ENCODE measurements at regions not wholly inside any gene's neighbourhood (a gene's known extent, or its start where the extent isn't known, plus 50 kb on each side); places are given as distances from the start of the nearest gene placed in this dataset.

DNA sequence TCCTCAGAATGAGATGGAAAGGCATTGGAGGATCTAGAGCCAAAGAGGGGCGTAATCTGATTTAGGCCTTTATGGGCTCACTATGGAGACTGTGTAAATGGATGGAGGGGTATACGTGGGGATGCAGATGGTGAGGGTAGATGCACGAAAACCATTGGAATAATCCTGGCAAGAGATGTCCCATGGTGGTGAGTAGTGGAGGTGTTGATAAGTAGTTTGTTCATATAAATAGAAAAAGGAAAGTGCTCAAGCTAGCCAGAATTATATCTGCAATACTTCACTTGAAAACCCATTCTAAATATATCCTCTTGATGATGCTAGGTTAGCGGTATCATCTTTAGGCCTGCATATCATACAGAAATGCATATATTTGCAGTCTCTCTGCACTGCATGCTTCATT lies 459.7 kb downstream of the CDH2 start (continued):
- TF ChIP-seq, protein P1, sequence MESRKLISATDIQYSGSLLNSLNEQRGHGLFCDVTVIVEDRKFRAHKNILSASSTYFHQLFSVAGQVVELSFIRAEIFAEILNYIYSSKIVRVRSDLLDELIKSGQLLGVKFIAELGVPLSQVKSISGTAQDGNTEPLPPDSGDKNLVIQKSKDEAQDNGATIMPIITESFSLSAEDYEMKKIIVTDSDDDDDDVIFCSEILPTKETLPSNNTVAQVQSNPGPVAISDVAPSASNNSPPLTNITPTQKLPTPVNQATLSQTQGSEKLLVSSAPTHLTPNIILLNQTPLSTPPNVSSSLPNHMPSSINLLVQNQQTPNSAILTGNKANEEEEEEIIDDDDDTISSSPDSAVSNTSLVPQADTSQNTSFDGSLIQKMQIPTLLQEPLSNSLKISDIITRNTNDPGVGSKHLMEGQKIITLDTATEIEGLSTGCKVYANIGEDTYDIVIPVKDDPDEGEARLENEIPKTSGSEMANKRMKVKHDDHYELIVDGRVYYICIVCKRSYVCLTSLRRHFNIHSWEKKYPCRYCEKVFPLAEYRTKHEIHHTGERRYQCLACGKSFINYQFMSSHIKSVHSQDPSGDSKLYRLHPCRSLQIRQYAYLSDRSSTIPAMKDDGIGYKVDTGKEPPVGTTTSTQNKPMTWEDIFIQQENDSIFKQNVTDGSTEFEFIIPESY (IDR thresholded peaks at IDR 0.05; ENCODE audit: extremely low read depth, insufficient replicate concordance, low read length) = no peak
- TF ChIP-seq FOSL1 (IDR thresholded peaks at IDR 0.05; ENCODE audit: low read depth) (no peak), ZFX (IDR thresholded peaks at IDR 0.05) (no peak), ELF1 (IDR thresholded peaks at IDR 0.05; ENCODE audit: borderline replicate concordance, low read depth) (no peak), SP1 (IDR thresholded peaks at IDR 0.05; ENCODE audit: low read depth) (no peak), EZH2phosphoT487 (IDR thresholded peaks at IDR 0.05; ENCODE audit: borderline replicate concordance) (no peak)
- TF ChIP-seq, protein P2, sequence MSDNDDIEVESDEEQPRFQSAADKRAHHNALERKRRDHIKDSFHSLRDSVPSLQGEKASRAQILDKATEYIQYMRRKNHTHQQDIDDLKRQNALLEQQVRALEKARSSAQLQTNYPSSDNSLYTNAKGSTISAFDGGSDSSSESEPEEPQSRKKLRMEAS (IDR thresholded peaks at IDR 0.05) = no peak

DNA sequence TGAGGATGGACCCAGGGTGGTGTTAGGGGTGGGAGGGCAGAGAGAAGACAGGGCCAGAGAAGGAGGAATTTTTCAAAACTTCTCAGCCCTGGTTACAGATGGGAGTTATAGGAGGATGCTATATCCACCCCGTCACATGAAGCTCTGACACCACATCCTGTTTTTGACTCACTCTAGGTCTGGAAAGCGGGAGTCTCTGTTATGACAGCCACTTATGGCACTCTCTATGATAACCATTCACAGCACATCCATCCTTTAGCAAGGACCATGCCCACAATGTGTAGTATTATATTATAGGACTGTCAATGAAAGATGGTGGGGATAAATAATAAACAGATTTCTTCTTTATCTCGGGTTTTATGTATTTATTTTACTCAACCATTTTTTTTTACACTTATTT lies 461.2 kb downstream of the CDH2 start:
- no peak for ATAC-seq

More for the DNA sequence above, 461.2 kb downstream of the CDH2 start:
- H3K27me3 ChIP-seq (ENCODE audit: insufficient read depth, low read length) = no peaks in the 10 kb centered on the region
- TF ChIP-seq, protein P3, sequence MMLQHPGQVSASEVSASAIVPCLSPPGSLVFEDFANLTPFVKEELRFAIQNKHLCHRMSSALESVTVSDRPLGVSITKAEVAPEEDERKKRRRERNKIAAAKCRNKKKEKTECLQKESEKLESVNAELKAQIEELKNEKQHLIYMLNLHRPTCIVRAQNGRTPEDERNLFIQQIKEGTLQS (IDR thresholded peaks at IDR 0.05) = no peak
- TF ChIP-seq CBX3 (IDR thresholded peaks at IDR 0.05; ENCODE audit: low read depth) = no peak
- no peak for TF ChIP-seq POLR2AphosphoS5 (IDR thresholded peaks at IDR 0.05; ENCODE audit: low read depth, low read length)
- TF ChIP-seq EZH2phosphoT487 (IDR thresholded peaks at IDR 0.05; ENCODE audit: borderline replicate concordance) = no peak
- TF ChIP-seq, protein P2 (IDR thresholded peaks at IDR 0.05) = no peak
- TF ChIP-seq RAD21 (IDR thresholded peaks at IDR 0.05; ENCODE audit: low read depth) = no peak
- no peak for TF ChIP-seq POLR2A (IDR thresholded peaks at IDR 0.05; ENCODE audit: borderline replicate concordance, extremely low read depth, insufficient read depth, insufficient read length)
- no peak for TF ChIP-seq CTCF (IDR thresholded peaks at IDR 0.05 in 2 of 3, conservative IDR thresholded peaks at IDR 0.05 in 1 of 3; ENCODE audit: borderline replicate concordance in 1 of 3, insufficient read depth in 1 of 3, low read depth in 2 of 3, low read length in 2 of 3)
- TF ChIP-seq SP1 (IDR thresholded peaks at IDR 0.05; ENCODE audit: low read depth) = no peak
- TF ChIP-seq FOSL1 (IDR thresholded peaks at IDR 0.05; ENCODE audit: low read depth) = no peak
- no peak for TF ChIP-seq ELF1 (IDR thresholded peaks at IDR 0.05; ENCODE audit: borderline replicate concordance, low read depth)
- no peak for TF ChIP-seq ZFX (IDR thresholded peaks at IDR 0.05)
- TF ChIP-seq ZNF274 (IDR thresholded peaks at IDR 0.05; ENCODE audit: low read depth, low read length) = no peak
- TF ChIP-seq SIN3A (IDR thresholded peaks at IDR 0.05; ENCODE audit: low read depth) = no peak
- TF ChIP-seq, protein P1 (IDR thresholded peaks at IDR 0.05; ENCODE audit: extremely low read depth, insufficient replicate concordance, low read length) = no peak
- no peak for TF ChIP-seq CEBPB (IDR thresholded peaks at IDR 0.05; ENCODE audit: low read depth)
- TF ChIP-seq EGR1 (IDR thresholded peaks at IDR 0.05; ENCODE audit: low read depth) = no peak
- DNase-seq (ENCODE audit: low read depth, low spot score) = no peak
- H3K9ac ChIP-seq (ENCODE audit: low read length) = no peak overlapping the region
- H2AFZ ChIP-seq (ENCODE audit: low read depth, low read length, poor library complexity, severe bottlenecking) = no peak overlapping the region
- no peaks in the 10 kb centered on the region for H3K4me1 ChIP-seq (ENCODE audit: control insufficient read depth in 1 of 2, insufficient read depth in 2 of 2, low read length in 2 of 2)
- H3K9me2 ChIP-seq (ENCODE audit: insufficient read depth) = no peaks in the 10 kb centered on the region
- H3K79me2 ChIP-seq (ENCODE audit: insufficient read depth, low read length) = no peaks in the 10 kb centered on the region
- no peaks in the 10 kb centered on the region for H4K20me1 ChIP-seq (ENCODE audit: insufficient read depth)
- RAD21 ChIA-PET (ENCODE audit: low non-redundant PET in 1 of 2, low total read pairs in 2 of 2, uncharacterized antibody in 2 of 2, unreplicated experiment in 2 of 2) = no interaction called here
- no peaks in the 10 kb centered on the region for H3K36me3 ChIP-seq (ENCODE audit: control insufficient read depth in 1 of 2, insufficient read depth in 2 of 2, low read length in 2 of 2)
- POLR2A ChIA-PET = no interaction called here
- no TSS peak for BruUV-seq (replicated peaks)
- CTCF ChIA-PET = no interaction called here
- H3K4me2 ChIP-seq (ENCODE audit: low read length) = no peak overlapping the region
- H3K4me3 ChIP-seq (replicated peaks in 1 of 2; ENCODE audit: low read depth in 1 of 2, low read length in 2 of 2) = no peak overlapping the region
- H3K9me3 ChIP-seq (ENCODE audit: control insufficient read depth in 1 of 2, insufficient read depth in 1 of 2, low read depth in 1 of 2, low read length in 2 of 2) = 0 out of 4 replicates have a peak, but pooled peaks cover 0 to 3% of the 10 kb centered on the region in 2 experiments
- H3K27ac ChIP-seq (ENCODE audit: low read depth, low read length) = no peak overlapping the region
- intact Hi-C loops (cut with micrococcal nuclease) = no loop called here

Data from HCT116 (cell line).